GM23338 (cell line): ENCODE measurements at regions not wholly inside any gene's neighbourhood (a gene's known extent, or its start where the extent isn't known, plus 50 kb on each side); places are given as distances from the start of the nearest gene placed in this dataset.

Source experiments
- ATAC-seq: fragments of 200-7000 bp; cut with Tn5 transposase; 3 replicates; pipeline ENCODE4 v1.9.1; 2020
- DNase-seq: peaks from one replicate; pipeline ENCODE4 v3.0.0-alpha.2; 2015; ENCODE audit warnings: low spot score
- H2AFZ ChIP-seq: fragments of 200-600 bp; sonication (generic); 2 replicates; pipeline ENCODE4 v1.8.0; 2016; ENCODE audit warnings: antibody characterized with exemption, mild to moderate bottlenecking, moderate library complexity
- H3F3A ChIP-seq: fragments of 200-600 bp; sonication (generic); replicated peaks from 2 replicates; pipeline ENCODE4 v1.8.0; 2017; ENCODE audit warnings: antibody characterized with exemption, mixed run types, low read depth
- H3K27ac ChIP-seq: fragments of 200-600 bp; sonication (generic); 2 replicates; pipeline ENCODE4 v1.6.1; 2016; ENCODE audit warnings: low read depth
- H3K27me3 ChIP-seq: fragments of 200-600 bp; sonication (generic); 2 replicates; pipeline ENCODE4 v1.8.0; 2016; ENCODE audit warnings: mild to moderate bottlenecking, mixed run types, moderate library complexity; ENCODE audit not compliant: insufficient read depth
- H3K36me3 ChIP-seq: fragments of 200-600 bp; sonication (generic); 2 replicates; pipeline ENCODE4 v1.8.0; 2016; ENCODE audit warnings: mild to moderate bottlenecking; ENCODE audit not compliant: insufficient read depth
- H3K4me1 ChIP-seq: fragments of 200-600 bp; sonication (generic); 2 replicates; pipeline ENCODE4 v1.8.0; 2016; ENCODE audit warnings: mild to moderate bottlenecking, moderate library complexity; ENCODE audit not compliant: insufficient read depth
- H3K4me2 ChIP-seq: fragments of 200-600 bp; sonication (generic); 2 replicates; pipeline ENCODE4 v1.7.1; 2017; ENCODE audit warnings: mixed run types
- H3K4me3 ChIP-seq: fragments of 200-600 bp; sonication (generic); 2 replicates; pipeline ENCODE4 v1.6.1; 2016; ENCODE audit warnings: mixed run types
- H3K79me2 ChIP-seq: fragments of 200-600 bp; sonication (generic); replicated peaks from 2 replicates; pipeline ENCODE4 v1.8.0; 2017; ENCODE audit warnings: mild to moderate bottlenecking; ENCODE audit not compliant: insufficient read depth
- H3K9me2 ChIP-seq: fragments of 200-600 bp; sonication (generic); 2 replicates; pipeline ENCODE4 v1.8.0; 2017; ENCODE audit not compliant: insufficient read depth
- H4K20me1 ChIP-seq: fragments of 200-600 bp; sonication (generic); replicated peaks from 2 replicates; pipeline ENCODE4 v1.8.0; 2017; ENCODE audit warnings: mild to moderate bottlenecking; ENCODE audit not compliant: insufficient read depth
- H3K27ac Mint-ChIP-seq: 2 replicates; pipeline ENCODE4 v1.8.0; 2020; ENCODE audit warnings: inconsistent platforms, mild to moderate bottlenecking, moderate library complexity, mixed read lengths
- H3K27me3 Mint-ChIP-seq: 3 replicates; pipeline ENCODE4 v1.8.0; 2022; ENCODE audit warnings: low read depth, mild to moderate bottlenecking, moderate library complexity, mixed read lengths, inconsistent platforms; ENCODE audit not compliant: insufficient read depth, poor library complexity
- H3K36me3 Mint-ChIP-seq: 3 replicates; pipeline ENCODE4 v1.8.0; 2021; ENCODE audit warnings: low read depth, mild to moderate bottlenecking, inconsistent platforms, moderate library complexity, mixed read lengths
- H3K4me1 Mint-ChIP-seq: 3 replicates; pipeline ENCODE4 v1.8.0; 2020; ENCODE audit warnings: mild to moderate bottlenecking, inconsistent platforms, mixed read lengths
- H3K4me3 Mint-ChIP-seq: 3 replicates; pipeline ENCODE4 v1.8.0; 2021; ENCODE audit warnings: moderate library complexity, mild to moderate bottlenecking, inconsistent platforms, mixed read lengths
- H3K9me3 Mint-ChIP-seq: 3 replicates; pipeline ENCODE4 v1.8.0; 2020; ENCODE audit warnings: moderate library complexity, mild to moderate bottlenecking, inconsistent platforms, mixed read lengths
- CREB1 ChIP-seq: fragments of 250-450 bp; sonication (Bioruptor Pico); IDR thresholded peaks from 2 replicates; pipeline ENCODE4 v1.5.0; 2020; ENCODE audit warnings: low read depth, mild to moderate bottlenecking, moderate library complexity
- EZH2 ChIP-seq: fragments of 200-600 bp; sonication (generic); IDR thresholded peaks from one replicate; pipeline ENCODE4 v1.8.0; 2017; ENCODE audit warnings: antibody characterized with exemption, mild to moderate bottlenecking, low read depth; ENCODE audit not compliant: unreplicated experiment
- EZH2phosphoT487 ChIP-seq: fragments of 200-600 bp; sonication (generic); IDR thresholded peaks from one replicate; pipeline ENCODE4 v1.8.1; 2018; ENCODE audit warnings: antibody characterized with exemption; ENCODE audit not compliant: unreplicated experiment
- JUNB ChIP-seq: IDR thresholded peaks from one replicate; pipeline ENCODE4 v1.6.1; 2016; ENCODE audit warnings: antibody characterized with exemption; ENCODE audit not compliant: unreplicated experiment
- POLR2AphosphoS5 ChIP-seq: IDR thresholded peaks from 2 replicates; pipeline ENCODE4 v1.6.1; 2016; ENCODE audit warnings: antibody characterized with exemption, low read depth
- STAT1 ChIP-seq: IDR thresholded peaks from one replicate; pipeline ENCODE4 v1.6.1; 2016; ENCODE audit warnings: antibody characterized with exemption; ENCODE audit not compliant: unreplicated experiment
- ZNF114 ChIP-seq: fragments of 250-450 bp; sonication (Bioruptor Pico); IDR thresholded peaks from 2 replicates; pipeline ENCODE4 v1.5.0; 2020; ENCODE audit warnings: mild to moderate bottlenecking, moderate library complexity
- ZNF331 ChIP-seq: fragments of 250-450 bp; sonication (Bioruptor Pico); IDR thresholded peaks from 2 replicates; pipeline ENCODE4 v1.5.0; 2020; ENCODE audit warnings: low read depth, mild to moderate bottlenecking, moderate library complexity
- TF ChIP-seq, protein P1 (sequence below), 2 experiments: fragments of 200-600 bp in 1 of 2; sonication (generic) in 1 of 2; conservative IDR thresholded peaks; 2 replicates each; pipeline versions ENCODE4 v1.5.1 to v1.6.1; 2016 to 2017; ENCODE audit warnings: antibody characterized with exemption in 2 of 2, low read depth in 2 of 2, mild to moderate bottlenecking in 2 of 2, moderate library complexity in 1 of 2
- TF ChIP-seq, protein P2 (sequence below): IDR thresholded peaks from 2 replicates; pipeline ENCODE4 v1.6.1; 2016; ENCODE audit warnings: antibody characterized with exemption
- TF ChIP-seq, protein P3 (sequence below): IDR thresholded peaks from one replicate; pipeline ENCODE4 v1.6.1; 2018; ENCODE audit warnings: antibody characterized with exemption; ENCODE audit not compliant: unreplicated experiment

DNA sequence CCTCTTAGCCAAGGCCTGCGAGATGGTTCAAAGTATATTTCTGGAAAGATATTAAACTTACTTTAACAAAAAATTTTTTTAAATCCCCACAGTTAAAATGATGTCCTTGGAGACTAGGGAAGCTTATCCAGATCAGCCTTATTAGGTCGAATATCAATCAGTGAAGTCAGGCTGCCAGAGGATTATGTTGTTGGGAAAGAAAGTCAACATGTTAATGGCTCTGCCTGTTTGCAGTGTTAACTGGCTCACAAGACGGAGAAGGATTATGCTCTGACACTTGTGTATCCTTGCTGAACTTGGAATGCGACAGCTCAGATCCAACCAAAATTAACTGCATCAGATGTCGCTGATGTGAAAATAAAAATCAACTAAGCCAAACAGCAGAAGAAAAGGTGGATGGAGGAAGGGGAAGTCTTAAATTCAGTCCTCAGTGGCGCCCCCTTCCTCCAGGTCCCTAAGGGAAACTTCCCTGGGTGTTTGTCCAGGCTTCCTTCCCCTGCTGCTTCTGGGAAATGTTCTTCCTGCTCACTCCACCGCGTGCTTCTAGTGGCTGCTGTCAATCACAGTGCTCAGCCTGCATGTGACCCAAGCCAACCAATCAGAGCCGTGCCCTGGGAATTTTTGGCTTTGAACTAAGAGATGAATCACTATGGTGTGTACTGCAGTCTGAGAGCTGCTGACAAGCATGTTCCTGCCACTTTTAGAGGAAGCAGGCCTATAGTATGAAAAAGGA is 690.4 kb upstream of the NRP1 start:
- ATAC-seq (peak; percentile 45; the same call in 2 of the 3 replicates), DNase-seq (peak; percentile 79)
- H3F3A ChIP-seq, result no peaks in the 10 kb centered on the region
- H3K36me3 Mint-ChIP-seq, result peaks cover 3% of the 10 kb centered on the region; the same call in 2 of the 3 replicates
- no peak overlapping the region for H3K4me3 ChIP-seq
- TF ChIP-seq, protein P1, sequence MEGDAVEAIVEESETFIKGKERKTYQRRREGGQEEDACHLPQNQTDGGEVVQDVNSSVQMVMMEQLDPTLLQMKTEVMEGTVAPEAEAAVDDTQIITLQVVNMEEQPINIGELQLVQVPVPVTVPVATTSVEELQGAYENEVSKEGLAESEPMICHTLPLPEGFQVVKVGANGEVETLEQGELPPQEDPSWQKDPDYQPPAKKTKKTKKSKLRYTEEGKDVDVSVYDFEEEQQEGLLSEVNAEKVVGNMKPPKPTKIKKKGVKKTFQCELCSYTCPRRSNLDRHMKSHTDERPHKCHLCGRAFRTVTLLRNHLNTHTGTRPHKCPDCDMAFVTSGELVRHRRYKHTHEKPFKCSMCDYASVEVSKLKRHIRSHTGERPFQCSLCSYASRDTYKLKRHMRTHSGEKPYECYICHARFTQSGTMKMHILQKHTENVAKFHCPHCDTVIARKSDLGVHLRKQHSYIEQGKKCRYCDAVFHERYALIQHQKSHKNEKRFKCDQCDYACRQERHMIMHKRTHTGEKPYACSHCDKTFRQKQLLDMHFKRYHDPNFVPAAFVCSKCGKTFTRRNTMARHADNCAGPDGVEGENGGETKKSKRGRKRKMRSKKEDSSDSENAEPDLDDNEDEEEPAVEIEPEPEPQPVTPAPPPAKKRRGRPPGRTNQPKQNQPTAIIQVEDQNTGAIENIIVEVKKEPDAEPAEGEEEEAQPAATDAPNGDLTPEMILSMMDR (conservative IDR thresholded peaks at IDR 0.05; ENCODE audit: low read depth in 2 of 2), result peak; percentile 59 to 62
- TF ChIP-seq ZNF114 (CRISPR knock-in tag) (no peak), STAT1 (no peak)
- no peaks in the 10 kb centered on the region for H4K20me1 ChIP-seq
- H3K4me1 Mint-ChIP-seq, result no peaks in the 10 kb centered on the region
- H3K4me1 ChIP-seq, result no peaks in the 10 kb centered on the region
- H3K79me2 ChIP-seq, result no peaks in the 10 kb centered on the region
- no peaks in the 10 kb centered on the region for H3K36me3 ChIP-seq
- H3K27ac Mint-ChIP-seq, result no peak overlapping the region
- no peak overlapping the region for H2AFZ ChIP-seq
- peaks cover 4% of the 10 kb centered on the region for H3K27me3 Mint-ChIP-seq
- H3K9me2 ChIP-seq, result 0 out of 2 replicates have a peak, but pooled peaks cover 3% of the 10 kb centered on the region
- no peak overlapping the region for H3K4me3 Mint-ChIP-seq
- H3K9me3 Mint-ChIP-seq, result peaks cover 4% of the 10 kb centered on the region
- no peaks in the 10 kb centered on the region for H3K27me3 ChIP-seq
- H3K27ac ChIP-seq, result no peak overlapping the region
- H3K4me2 ChIP-seq, result no peak overlapping the region

DNA sequence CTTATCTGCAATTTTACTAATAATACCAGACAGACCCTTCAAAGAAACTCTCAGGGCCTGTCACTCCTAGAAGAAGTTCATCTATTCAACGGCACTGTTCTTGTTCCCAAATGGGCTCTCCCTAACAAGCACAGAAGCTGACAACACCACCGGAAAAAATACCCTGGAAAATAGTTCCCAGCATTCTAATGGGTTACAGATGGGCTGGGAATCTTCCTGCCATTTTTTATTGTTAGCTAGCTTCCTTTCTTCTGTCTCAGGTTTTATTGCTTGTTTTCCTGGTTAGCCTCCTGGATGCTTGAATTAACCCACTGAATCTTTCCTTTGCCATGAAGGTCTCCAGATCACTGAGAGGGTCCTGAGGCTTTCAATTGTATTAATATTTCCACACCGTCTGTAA is 689.8 kb upstream of the NRP1 start:
- Mint-ChIP-seq H3K27me3 (peaks cover 2% of the 10 kb centered on the region), H3K4me3 (no peak overlapping the region), H3K36me3 (peaks cover 3% of the 10 kb centered on the region; the same call in 1 of the 3 replicates), H3K9me3 (peaks cover 4% of the 10 kb centered on the region), H3K27ac (no peak overlapping the region), H3K4me1 (no peaks in the 10 kb centered on the region)
- TF ChIP-seq, protein P2, sequence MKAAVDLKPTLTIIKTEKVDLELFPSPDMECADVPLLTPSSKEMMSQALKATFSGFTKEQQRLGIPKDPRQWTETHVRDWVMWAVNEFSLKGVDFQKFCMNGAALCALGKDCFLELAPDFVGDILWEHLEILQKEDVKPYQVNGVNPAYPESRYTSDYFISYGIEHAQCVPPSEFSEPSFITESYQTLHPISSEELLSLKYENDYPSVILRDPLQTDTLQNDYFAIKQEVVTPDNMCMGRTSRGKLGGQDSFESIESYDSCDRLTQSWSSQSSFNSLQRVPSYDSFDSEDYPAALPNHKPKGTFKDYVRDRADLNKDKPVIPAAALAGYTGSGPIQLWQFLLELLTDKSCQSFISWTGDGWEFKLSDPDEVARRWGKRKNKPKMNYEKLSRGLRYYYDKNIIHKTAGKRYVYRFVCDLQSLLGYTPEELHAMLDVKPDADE, result no peak
- TF ChIP-seq STAT1 (no peak), JUNB (no peak)
- Histone ChIP-seq H2AFZ (no peak overlapping the region), H3K27ac (no peak overlapping the region), H3K79me2 (no peaks in the 10 kb centered on the region), H3K27me3 (no peaks in the 10 kb centered on the region), H3K4me3 (no peak overlapping the region), H4K20me1 (no peaks in the 10 kb centered on the region), H3K36me3 (no peaks in the 10 kb centered on the region), H3K4me2 (no peak overlapping the region), H3K9me2 (0 out of 2 replicates have a peak, but pooled peaks cover 2% of the 10 kb centered on the region), H3K4me1 (no peaks in the 10 kb centered on the region), H3F3A (no peaks in the 10 kb centered on the region)
- DNase-seq (no peak), ATAC-seq (no peak)

DNA sequence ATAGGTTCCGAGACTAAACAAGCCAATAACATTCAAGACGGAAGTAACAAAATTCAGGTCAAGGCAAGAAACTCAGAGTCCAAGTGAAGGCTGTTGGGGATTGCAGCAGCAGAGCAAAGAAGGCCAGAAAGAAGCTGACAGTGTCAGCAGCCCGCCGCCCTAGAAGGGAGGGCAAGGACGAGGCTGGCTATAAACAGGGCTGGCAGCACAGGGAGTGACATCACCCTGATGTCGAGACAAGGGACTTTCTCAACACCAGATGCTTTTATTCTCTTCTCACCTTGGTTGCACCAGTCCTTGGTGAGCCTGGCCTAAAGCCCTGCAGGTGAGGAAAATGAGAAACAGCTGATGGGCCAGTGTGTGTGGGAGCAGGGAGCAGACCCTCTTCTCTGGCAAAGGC is 687.7 kb upstream of the NRP1 start:
- H3K4me3 ChIP-seq, result no peak overlapping the region
- no peaks in the 10 kb centered on the region for H4K20me1 ChIP-seq
- no peak for ATAC-seq
- Mint-ChIP-seq H3K4me1 (peaks cover 3% of the 10 kb centered on the region; the same call in 1 of the 3 replicates), H3K27me3 (no peaks in the 10 kb centered on the region), H3K27ac (no peak overlapping the region), H3K9me3 (peaks cover 4% of the 10 kb centered on the region), H3K4me3 (no peak overlapping the region), H3K36me3 (peaks cover 3% of the 10 kb centered on the region; the same call in 1 of the 3 replicates)
- H3K9me2 ChIP-seq, result no peaks in the 10 kb centered on the region
- H3K79me2 ChIP-seq, result no peaks in the 10 kb centered on the region
- H3F3A ChIP-seq, result no peaks in the 10 kb centered on the region
- no peak overlapping the region for H3K4me2 ChIP-seq
- H3K27ac ChIP-seq, result no peak overlapping the region
- no peaks in the 10 kb centered on the region for H3K27me3 ChIP-seq
- no peak overlapping the region for H2AFZ ChIP-seq
- H3K4me1 ChIP-seq, result no peaks in the 10 kb centered on the region
- no peak for DNase-seq
- H3K36me3 ChIP-seq, result no peaks in the 10 kb centered on the region
- TF ChIP-seq CREB1 (CRISPR knock-in tag) (no peak), POLR2AphosphoS5 (no peak), EZH2 (no peak), STAT1 (no peak), ZNF331 (CRISPR knock-in tag) (no peak), EZH2phosphoT487 (no peak), ZNF114 (CRISPR knock-in tag) (no peak), JUNB (no peak)
- TF ChIP-seq, protein P3, sequence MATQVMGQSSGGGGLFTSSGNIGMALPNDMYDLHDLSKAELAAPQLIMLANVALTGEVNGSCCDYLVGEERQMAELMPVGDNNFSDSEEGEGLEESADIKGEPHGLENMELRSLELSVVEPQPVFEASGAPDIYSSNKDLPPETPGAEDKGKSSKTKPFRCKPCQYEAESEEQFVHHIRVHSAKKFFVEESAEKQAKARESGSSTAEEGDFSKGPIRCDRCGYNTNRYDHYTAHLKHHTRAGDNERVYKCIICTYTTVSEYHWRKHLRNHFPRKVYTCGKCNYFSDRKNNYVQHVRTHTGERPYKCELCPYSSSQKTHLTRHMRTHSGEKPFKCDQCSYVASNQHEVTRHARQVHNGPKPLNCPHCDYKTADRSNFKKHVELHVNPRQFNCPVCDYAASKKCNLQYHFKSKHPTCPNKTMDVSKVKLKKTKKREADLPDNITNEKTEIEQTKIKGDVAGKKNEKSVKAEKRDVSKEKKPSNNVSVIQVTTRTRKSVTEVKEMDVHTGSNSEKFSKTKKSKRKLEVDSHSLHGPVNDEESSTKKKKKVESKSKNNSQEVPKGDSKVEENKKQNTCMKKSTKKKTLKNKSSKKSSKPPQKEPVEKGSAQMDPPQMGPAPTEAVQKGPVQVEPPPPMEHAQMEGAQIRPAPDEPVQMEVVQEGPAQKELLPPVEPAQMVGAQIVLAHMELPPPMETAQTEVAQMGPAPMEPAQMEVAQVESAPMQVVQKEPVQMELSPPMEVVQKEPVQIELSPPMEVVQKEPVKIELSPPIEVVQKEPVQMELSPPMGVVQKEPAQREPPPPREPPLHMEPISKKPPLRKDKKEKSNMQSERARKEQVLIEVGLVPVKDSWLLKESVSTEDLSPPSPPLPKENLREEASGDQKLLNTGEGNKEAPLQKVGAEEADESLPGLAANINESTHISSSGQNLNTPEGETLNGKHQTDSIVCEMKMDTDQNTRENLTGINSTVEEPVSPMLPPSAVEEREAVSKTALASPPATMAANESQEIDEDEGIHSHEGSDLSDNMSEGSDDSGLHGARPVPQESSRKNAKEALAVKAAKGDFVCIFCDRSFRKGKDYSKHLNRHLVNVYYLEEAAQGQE, result no peak
- TF ChIP-seq, protein P2, result no peak
